HG03066 (cell line): ENCODE measurements at regions not wholly inside any gene's neighbourhood (a gene's known extent, or its start where the extent isn't known, plus 50 kb on each side); places are given as distances from the start of the nearest gene placed in this dataset.

ENCODE experiments used
- ATAC-seq: cut with Tn5 transposase; IDR thresholded peaks from one replicate; pipeline ENCODE4 v1.9.1; 2021; ENCODE audit warnings: low read depth; ENCODE audit not compliant: unreplicated experiment

DNA sequence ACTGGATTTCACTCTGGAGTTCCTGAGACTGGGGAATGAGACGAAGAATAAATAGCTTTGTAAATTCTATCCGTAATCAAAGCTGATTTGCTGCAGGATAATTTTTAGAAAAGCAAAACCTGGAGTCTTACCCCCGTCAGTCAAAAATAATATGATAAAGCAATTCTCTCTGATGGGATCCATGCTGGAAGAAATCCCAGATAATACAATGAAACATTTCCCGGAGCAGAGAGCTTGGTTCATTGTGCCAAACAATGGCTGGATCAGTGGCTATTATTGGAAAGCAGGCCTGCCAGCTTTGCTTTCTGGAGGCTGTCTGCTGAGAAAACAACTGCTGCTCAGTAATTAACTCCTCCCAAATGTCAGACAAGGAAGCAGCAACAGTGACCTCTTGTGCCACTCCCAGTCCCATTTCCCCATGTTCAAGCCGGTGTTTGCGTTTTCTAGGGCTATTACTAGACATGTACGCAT lies 609.4 kb upstream of the PCDH15 start:
- ATAC-seq = no peak

DNA sequence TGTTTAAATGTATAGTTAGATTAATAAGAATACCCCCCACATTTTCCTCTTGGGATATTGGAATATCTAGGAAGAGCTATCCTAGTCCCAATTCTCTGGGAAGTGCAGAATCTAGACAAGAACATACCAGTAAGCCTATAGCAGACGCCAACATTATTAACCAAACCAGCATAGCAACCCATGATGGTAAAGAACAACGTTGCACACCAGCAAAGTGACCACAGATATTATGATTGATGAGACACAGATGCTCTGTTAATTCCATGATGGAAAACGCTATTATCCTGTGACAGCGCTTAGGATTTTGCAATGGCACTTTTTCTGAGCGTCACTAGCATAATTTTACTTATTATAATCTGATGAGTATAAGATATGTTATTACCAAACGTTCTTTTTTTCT lies 603.1 kb upstream of the PCDH15 start:
- no peak for ATAC-seq

DNA sequence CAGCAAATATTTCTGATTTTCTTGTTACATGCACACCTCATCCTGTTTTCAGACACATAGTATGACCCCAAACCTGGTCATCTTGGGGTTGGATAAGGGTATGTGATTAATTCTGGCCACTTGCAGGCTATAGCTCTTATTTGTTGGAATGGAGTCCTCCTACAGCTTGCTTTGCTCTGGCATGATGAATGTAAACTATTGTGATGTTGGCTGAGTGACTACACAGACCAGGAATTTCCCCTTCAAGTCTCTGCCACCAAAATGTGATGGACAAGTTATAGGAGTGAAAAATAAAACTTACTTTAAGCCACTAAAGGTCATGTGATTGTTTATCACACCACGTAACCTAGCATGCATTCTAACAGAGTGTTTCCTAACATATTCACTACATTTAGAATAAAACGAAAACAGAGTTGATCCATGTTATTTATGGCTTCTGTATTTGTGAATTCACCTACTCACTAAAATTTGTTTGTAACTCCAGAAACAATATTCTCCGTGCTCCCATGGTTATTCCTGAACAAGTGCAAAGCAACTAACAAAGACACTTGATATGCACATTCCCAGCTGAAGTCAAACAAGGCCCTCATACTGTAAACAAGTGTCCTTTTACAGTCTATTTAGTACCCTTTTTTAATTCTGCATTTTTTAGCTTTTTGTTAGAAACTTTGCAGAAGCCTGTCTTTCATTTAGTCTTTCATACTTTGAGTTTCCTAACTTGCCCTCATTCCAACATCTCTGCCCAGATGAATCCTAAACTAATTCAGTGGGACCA lies 599.2 kb upstream of the PCDH15 start:
- ATAC-seq = no peak

DNA sequence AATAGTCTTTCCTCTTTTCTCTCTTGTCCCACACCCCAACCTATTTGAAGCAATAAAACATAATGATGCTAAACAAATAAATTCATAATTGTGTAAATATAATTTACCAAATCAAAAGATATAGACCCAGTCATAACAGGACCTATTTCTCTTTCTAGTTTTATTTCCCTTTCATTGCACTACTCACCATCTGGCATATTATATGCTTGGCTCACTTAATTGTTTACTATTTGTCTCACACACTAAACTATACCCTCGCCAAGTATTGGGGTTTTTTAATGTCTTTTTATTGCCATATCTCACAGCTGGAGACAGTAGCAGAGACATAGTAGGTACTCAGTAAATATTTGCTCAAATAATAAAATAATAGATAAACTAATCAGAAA lies 597.5 kb upstream of the PCDH15 start:
- ATAC-seq = no peak

DNA sequence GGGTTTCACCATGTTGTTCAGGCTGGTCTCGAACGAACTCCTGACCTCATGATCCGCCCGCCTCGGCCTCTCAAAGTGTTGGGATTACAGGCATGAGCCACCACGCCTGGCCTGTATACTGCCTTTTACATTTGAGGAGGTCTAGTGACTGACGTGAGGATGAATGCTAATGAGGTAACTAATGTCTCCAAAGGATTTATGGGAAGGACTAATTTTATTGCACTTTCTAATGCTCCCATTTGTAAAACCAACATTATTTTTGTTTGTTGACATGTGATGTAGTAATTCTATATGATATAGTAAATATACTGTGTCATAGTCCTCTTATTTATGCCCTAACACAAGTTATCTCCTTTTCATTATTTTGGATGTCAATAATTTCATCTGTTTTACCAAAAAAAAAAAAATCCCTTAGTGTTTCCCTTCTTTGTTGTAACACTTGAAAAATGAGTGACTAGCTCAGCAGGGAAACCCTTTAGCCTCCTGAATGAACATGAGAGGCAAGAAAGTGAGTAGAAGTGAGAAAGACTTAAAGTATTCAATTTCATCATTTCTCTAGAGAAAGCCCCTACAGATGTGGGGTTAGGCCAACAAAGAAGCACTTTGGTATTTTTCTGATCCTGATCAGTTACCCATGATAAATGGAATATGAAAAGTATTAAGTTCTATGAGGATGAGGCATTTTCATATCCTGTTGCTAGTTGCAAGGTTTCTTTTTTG lies 596.9 kb upstream of the PCDH15 start:
- ATAC-seq = no peak

DNA sequence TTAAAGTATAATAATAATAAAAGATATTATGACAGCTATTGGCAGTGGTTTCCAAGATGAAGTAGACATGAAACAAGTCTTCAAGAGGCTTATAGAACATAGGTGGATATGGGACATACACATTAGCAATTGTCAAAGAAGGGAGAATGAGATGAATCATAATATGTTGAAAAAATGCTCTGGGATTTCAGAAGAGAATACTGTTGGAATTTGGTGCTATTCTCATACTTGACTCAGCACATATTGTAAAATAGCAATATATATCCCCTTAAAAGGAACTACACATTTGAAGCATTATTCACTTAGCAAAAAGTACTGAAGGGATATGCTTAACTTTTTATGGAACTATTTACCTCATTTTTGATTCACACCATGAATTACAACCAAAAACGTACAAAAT lies 577.2 kb upstream of the PCDH15 start:
- no peak for ATAC-seq

DNA sequence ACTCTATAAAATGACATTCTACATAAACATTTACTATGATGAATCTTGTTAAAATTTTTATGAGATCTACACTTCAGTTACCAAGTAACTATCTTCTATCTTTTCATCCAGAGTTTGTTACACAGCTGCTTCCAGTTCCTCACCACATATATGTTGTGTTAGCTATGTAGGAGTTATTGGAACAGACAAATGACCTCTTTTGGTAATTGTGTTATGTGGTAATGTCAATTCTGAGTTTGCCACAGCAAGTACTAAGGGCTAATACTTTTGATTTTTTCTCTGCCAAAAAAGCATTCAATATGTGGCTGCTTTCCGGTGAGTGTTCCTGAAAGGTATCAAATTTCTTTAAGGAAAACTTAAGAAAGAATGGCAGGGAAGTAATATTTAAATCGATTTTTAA lies 573.9 kb upstream of the PCDH15 start:
- ATAC-seq = no peak

DNA sequence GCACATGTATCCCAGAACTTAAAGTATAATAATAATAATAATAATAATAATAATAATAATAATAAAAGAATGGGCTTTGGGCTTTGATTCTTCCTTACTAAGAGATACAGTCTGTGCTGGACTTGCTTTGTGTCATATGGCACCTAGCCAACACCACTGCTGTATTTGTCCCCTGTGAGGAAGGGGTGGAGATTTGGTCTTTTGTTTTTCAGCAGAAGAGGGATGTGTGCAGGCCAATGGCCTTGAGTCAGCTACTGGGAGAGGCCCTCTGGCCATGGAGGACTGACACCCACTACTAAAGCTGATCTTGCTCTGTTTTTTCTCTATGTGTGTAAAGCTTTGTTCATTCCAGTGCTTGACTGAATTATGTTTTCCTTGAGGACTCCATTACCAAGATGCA lies 573.0 kb upstream of the PCDH15 start:
- ATAC-seq = no peak

DNA sequence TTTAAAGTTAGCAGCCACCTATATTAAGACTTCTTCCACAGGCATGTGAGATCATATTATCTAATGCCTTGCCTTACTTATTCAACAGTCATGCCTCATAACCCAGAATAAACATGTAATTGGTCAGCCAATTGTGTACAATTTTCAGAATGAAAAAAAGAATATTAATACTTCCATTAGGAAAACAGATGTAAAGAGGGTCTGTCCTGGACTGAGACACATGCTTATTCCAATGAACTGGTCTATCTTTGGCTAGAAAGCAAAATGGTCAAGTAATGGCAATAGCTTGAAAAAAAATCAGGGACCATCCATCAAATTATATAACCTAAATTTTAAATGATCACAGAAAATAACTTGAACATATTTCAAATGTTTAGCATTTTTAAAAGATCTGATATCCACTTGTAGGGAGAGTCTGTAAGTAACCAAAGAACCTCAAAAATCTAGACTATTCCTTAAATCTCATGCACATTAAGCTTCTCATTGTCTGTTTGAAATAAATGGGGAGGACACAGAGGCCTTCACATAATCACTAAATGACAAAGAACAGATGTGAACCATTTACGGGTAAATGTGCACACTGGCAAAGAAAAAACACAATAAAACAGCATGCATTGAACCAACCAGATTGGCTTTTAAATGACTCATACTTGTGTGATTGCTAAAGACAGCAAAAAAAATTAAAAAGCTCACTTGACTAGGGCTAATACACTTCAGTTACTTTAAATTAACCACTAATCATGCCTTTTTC lies 568.8 kb upstream of the PCDH15 start:
- no peak for ATAC-seq

DNA sequence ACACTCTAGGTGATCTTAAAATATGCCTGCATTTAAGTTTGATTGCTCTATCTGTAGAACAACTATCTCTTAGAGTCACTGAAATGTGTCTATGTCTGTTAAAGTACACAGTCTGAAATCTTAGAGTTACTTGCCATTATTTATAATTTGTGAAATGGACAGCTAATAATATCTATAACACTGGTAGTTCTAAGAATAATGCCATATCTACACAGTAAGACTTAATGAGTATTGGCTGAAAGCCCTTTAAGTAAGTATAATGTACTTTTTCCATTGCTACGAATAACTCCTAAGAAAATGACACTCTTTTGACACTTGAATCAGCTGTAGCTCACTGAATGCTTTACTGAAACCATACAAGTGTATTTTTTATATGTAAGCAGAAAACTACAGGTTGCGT lies 567.4 kb upstream of the PCDH15 start:
- no peak for ATAC-seq

DNA sequence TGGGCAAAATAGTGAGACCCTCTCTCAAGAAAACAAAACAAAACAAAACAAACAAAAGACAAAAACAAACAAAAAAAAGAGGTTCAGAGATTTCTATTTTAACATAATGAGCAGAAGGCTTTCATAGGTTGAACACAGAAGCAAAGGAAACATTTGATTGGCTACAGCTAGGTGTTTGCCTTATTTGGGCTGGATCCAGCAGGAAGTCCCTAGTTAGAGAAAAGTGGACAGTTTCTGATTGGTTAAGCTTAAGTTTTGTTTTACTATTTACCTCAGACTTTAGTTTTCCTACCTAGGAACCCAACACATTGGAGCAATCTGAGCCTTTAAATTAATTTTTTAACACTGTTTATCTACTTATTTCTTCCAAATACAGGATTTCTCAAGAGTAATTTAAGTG lies 566.5 kb upstream of the PCDH15 start:
- no peak for ATAC-seq

DNA sequence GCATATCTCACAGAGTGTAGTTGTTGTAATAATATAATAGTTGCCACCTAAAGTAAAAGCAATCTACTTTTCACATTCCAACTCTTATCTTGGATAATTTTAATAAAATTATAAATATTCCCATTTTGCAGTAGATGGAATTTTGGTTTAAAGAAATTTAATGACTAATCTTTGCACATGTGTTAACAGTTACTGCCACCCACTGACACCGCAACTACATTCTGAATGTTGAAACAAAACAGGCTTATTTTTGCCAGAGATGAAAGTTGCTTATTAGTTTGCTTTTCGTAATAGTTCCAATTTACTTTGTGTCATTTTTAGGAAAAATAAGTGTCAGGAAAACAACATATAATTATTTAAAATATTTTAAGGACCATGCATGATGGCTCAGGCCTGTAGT lies 557.5 kb upstream of the PCDH15 start:
- ATAC-seq = no peak

DNA sequence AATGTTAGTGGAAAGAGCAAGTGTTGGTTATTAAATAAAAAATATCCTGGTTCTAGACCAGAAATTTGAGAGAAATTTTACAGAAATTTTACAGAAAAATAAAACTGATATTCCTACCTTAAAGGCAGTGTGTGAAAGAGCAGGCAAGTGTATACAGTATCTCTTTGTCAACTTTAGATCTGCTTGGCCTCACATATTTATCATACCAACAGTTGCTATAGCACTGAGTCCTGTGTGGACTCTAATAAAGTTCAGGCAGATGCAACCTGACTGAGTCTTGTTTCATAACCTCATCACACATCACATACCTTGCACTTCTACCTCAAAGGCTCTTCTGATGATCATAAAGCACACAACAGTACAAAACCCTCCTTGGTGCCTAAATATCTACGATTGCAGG lies 552.4 kb upstream of the PCDH15 start:
- no peak for ATAC-seq

DNA sequence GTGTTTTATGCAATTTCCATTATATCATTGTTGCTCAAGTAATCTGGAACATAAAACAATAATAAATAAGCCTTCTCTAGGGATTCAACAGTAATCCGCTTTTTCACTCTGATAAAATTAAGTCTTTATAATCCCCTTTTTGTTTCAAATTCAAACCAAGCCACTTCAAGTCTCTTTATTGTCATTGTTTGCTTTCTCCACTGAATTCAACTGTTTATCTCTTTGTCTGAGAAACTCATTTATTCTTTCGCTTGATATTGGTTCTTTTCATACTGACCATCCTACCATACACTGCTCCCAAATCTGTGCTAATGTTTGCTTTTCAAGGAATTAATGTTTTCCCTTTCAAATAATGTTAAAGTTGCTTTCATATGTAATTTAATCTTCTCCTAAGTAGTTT lies 550.4 kb upstream of the PCDH15 start:
- no peak for ATAC-seq

DNA sequence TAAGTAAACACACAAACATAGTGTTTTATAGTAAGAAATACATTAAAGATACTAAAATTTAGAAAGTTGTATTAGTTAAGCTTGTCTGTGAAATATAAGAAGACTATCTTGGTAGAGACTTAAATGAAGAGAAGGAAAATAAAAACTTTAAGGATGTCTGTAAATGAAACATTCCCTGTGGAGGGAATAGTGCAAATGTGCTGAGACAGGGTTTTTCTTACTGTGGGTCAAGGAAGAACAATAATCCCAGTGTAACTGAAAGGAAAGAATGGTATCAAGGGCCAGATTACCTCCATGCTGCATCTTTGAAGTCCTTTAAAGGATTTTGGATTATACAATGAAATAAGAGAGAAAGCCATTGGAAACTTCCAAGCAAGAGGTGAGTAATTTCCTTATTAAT lies 547.5 kb upstream of the PCDH15 start:
- ATAC-seq = no peak

DNA sequence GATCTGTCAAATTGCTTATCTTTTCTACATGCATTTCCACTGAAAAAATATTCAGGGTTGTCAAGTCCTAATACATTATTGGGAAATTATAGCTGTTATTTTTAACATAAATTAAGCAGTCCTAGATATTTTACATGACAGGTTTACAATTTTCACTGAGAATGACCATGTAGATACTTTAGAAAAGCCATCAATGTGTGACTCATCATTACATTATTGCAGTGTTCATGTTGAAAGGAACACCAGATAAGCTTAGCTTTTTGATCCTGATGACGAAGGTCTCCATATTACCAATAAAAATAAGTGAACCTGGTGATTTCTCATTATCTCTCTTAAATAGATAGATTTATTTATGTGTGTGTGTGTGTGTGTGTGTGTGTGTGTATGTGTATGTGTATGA lies 529.5 kb upstream of the PCDH15 start:
- no peak for ATAC-seq

DNA sequence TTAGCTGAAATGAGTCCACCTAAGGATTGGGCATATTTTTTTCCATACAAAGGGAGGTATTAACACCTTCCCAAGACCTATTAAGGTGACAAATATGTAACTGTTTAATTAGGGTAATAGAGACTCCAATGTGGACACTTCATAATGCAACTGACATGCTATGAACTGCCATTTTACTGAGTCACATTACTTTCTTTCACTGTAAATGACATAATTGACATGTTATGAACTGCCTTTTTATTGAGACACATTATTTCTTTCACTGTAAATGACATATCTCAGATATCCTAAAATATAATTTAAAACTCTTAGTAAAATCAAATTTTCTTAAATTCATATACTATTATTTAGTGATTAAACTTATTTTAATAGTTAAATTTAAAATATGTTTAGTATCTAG lies 528.8 kb upstream of the PCDH15 start:
- no peak for ATAC-seq

DNA sequence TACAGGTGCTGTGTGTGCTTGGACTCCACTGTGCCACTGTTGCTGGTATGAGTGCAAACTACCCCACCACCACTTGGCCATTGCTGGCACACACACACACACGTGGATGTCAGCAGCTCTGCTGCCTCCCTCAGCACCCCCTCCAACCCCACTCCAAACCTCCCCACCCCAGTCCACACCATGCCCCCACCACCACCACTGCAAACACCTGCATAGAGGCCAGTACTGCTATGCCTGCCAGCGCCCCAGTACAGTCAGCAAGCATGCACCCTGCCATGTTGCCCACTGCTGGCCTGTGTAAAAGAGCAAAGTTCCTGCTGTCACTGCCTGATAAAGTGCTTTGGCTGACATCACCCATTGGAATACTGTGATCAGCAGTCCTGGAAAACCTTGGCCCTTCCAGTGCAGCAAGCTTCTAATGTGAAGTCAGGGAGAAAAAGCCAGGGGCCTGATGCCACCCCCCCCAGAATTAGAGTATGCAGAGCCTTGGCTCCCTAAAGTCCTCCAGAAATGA lies 519.2 kb upstream of the PCDH15 start:
- no peak for ATAC-seq

DNA sequence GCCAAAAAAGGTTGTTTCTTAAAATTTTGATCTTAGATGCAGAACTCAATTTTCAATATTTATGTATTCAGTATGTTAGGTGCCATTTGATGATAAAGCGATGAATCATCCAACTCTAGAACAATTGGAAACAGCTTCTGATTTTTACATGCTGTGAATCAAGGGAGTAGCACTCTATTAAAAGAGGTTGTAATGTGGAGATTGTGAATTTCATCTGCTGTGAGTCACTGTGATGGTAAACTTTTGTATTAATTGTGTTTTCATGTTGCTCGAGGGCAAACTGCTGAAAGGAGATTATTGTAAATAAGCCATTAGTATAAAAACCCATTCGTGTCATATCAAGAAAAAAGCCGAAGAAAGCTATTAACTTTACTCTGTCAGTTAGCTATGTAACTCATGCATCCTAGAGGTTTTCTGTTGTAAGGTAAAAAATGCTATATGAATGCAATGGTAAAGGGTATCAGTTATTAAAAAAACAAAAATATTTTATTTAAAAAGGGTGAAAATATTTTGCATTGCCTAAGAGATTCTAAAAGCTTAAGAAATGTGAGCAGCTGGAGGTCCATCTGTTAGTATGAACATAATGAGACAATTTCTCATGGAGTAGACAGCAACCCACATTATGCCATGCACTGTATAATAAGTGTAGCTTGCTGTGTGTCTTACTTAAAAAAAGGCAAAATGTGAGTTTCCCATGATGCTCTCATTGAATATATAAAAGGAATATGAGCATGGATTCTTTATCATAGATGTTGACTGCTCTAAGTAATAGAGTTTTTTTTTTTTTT lies 511.0 kb upstream of the PCDH15 start:
- no peak for ATAC-seq

DNA sequence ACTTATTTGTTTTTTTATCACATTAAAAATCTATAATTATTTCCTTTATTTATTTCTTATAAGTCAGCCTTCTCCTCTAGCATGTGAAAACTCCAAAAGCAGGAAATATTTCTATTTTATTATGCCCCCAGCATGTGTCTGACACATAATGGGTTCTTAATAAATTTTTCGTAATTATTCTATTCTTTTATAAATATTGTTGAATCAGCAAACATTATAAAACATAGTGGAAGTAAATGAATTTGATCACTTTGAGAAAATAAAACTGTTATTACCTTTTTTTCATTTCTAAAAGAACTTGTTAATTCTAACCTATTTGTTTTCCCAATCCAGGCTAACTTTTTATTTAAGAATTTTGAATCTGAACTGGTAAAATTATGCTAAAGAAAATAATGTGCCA lies 509.1 kb upstream of the PCDH15 start:
- no peak for ATAC-seq

DNA sequence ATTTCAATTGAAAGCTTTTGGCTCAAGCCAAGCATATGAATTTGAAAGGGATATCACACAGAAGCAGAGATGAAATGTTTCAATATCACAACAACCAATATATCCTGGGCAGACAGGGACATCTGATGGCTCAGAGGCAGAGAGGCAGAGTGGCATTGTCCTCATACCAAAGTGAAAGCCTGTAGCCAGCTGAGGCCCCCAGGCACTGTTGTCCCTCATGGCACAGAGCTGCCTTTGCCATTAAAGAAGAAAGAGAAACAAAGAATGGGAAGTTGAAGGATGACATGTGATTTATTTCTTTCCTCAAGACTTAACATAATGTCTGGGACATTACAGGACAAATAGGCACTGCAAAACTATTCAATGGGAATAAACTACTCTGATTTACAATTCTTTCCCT lies 504.3 kb upstream of the PCDH15 start:
- ATAC-seq = no peak
